SH-SY5Y (cell line): ENCODE measurements at regions not wholly inside any gene's neighbourhood (a gene's known extent, or its start where the extent isn't known, plus 50 kb on each side); places are given as distances from the start of the nearest gene placed in this dataset.

ENCODE experiments used
- GATA2 ChIP-seq: IDR thresholded peaks from 2 replicates; pipeline ENCODE4 v1.6.1; 2011; ENCODE audit warnings: mild to moderate bottlenecking, low read depth, low read length
- GATA3 ChIP-seq: IDR thresholded peaks from 2 replicates; pipeline ENCODE4 v1.6.1; 2011; ENCODE audit warnings: low read depth, mild to moderate bottlenecking, low read length, moderate library complexity

GRCh38 chr14:84273181-84273580, 1256.8 kb upstream of the FLRT2 start:
- TF ChIP-seq GATA3 (no peak), GATA2 (no peak)

- TF ChIP-seq GATA3 (no peak), GATA2 (no peak)
Observed at GRCh38 chr14:84282618-84283017, 1247.3 kb upstream of the FLRT2 start.

GRCh38 chr14:84288781-84289180, 1241.2 kb upstream of the FLRT2 start:
- TF ChIP-seq GATA2 (no peak), GATA3 (no peak)

- TF ChIP-seq GATA3 (no peak), GATA2 (no peak)
Observed at GRCh38 chr14:84298663-84299195, 1231.2 kb upstream of the FLRT2 start.

- no peak for TF ChIP-seq GATA2
- no peak for TF ChIP-seq GATA3
Observed at GRCh38 chr14:84303140-84303539, 1226.8 kb upstream of the FLRT2 start.

GRCh38 chr14:84312551-84312950, 1217.4 kb upstream of the FLRT2 start:
- TF ChIP-seq GATA3 (no peak), GATA2 (no peak)

- TF ChIP-seq GATA3 (no peak), GATA2 (no peak)
Observed at GRCh38 chr14:84323450-84323849, 1206.5 kb upstream of the FLRT2 start.

GRCh38 chr14:84323978-84324377, 1206.0 kb upstream of the FLRT2 start:
- no peak for TF ChIP-seq GATA2

- TF ChIP-seq GATA3 (no peak), GATA2 (no peak)
Observed at GRCh38 chr14:84336433-84336832, 1193.5 kb upstream of the FLRT2 start.

GRCh38 chr14:84340938-84341337, 1189.0 kb upstream of the FLRT2 start:
- TF ChIP-seq GATA2, result no peak
- no peak for TF ChIP-seq GATA3

GRCh38 chr14:84343656-84344055, 1186.3 kb upstream of the FLRT2 start:
- TF ChIP-seq GATA2, result no peak
- no peak for TF ChIP-seq GATA3

GRCh38 chr14:84351646-84352045, 1178.3 kb upstream of the FLRT2 start:
- no peak for TF ChIP-seq GATA2

- TF ChIP-seq GATA3, result no peak
- no peak for TF ChIP-seq GATA2
Observed at GRCh38 chr14:84361476-84361875, 1168.5 kb upstream of the FLRT2 start.

GRCh38 chr14:84375235-84375634, 1154.7 kb upstream of the FLRT2 start:
- TF ChIP-seq GATA3, result no peak
- no peak for TF ChIP-seq GATA2

- no peak for TF ChIP-seq GATA2
- TF ChIP-seq GATA3, result no peak
Observed at GRCh38 chr14:84390010-84390409, 1139.9 kb upstream of the FLRT2 start.

GRCh38 chr14:84397631-84398030, 1132.3 kb upstream of the FLRT2 start:
- no peak for TF ChIP-seq GATA2
- TF ChIP-seq GATA3, result no peak
